ENCODE measurements at regions not wholly inside any gene's neighbourhood (a gene's known extent, or its start where the extent isn't known, plus 50 kb on each side); places are given as distances from the start of the nearest gene placed in this dataset.

DNA sequence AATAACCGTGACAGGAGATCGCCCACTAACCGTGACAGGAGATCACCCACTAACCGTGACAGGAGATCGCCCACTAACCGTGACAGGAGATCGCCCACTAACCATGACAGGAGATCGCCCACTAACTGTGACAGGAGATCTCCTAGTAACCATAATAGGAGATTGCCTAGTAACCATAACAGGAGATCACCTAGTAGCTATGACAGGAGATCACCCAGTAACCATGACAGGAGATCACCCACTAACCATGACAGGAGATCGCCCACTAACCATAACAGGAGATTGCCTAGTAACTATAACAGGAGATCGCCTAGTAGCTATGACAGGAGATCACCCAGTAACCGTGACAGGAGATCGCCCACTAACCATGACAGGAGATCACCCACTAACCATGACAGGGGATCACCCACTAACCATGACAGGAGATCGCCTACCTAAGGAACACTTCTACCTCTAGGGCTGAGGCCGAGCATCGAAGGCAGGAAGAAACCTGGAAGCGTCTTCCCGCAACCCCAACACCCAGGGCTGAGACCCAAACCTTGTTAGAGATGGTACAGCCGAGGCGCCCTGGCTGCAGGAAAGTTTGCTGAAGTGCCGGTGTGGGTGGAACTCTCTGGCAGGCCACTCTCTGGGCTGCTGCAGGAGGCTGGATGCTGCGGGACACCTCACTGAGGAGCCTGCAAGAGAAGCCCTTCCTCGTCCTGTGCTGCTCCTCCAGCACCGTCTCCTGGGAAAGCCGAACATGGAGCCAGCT lies 67.5 kb upstream of the THY1 start:
- DNase-seq (ENCODE audit: low spot score), result no peak

DNA sequence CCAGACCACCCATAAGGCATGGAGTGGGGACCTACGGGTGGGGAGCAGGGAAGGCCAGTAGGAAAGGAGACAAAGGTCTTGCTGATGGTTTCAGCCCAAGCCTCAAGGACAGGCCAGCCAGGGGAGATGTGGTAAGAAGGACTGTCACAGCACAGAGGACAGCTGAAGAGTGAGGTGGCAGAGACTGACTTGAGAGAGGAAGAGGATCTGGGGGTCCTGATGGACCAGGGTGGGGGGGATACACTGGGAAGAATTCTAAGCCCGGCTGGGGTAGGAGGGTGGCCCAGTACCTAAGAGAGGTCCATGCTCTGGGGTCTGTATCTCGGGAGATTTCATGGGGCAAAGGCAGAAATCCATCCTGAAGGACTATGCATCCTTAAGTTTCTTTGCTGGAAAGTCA lies 66.1 kb upstream of the THY1 start:
- DNase-seq (ENCODE audit: low spot score), result no peak

DNA sequence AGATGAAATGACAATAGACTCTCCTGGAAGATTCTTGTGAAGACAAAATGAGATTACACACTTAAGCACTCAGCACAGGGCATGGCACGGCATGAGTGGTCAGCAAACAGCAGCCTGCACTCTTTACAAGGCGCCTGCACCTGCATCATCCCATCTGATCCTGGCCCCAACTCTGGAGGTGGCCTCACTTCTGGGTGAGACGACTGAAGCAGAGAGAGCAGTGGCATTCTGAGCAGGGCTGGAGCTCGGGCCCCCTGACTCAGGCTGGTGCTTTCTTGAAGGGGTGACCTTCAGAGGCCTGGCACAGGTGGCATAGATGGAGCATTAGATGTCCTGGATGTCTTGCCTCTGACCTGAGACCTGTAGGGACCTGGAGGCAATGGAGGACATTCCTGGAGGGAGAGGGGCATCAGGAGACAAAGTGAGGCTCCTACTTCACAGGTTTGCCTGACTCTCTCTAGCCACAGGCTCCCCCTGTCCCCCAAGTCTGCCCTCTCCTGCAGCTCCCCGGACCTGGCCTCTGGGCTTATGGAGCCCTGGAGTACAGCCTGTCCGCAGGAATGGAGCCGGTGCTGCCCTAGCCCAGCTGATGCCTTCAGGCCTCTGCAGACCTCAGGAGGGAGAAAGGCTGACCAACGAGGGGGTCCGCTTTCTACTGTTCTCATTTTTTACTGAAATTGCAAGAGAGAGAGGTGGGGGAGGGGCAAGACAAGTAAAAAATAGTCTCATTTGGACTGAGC lies 65.5 kb upstream of the THY1 start:
- DNase-seq (ENCODE audit: low spot score), result no peak

DNA sequence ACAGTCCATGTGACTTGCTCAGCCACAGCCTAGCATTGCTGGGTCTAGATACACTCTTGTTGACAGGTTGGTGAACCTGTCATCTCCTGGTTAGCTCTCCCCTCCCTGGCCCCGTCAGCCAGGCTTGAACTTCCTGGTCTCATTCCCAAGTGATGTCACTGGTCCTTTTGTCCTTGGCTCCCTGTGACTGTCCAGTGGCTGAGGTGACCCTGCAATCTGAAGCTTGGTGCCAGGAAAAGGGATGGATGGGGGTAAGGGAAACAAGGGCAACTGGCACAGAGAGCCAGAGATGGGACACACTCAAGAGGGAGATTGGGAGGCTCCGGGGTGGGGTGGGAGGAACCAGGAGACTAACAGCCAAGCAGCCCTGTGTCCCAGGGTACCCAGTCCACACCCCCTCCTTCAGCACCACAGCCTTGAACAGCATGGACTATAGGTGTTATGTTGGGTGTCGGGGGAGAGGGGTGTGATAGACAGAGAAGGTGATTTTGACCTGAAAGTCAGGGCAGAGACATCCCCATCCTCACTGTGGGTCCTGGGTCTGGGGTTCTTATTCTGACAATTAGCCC lies 63.8 kb upstream of the THY1 start:
- DNase-seq (ENCODE audit: low spot score), result no peak

DNA sequence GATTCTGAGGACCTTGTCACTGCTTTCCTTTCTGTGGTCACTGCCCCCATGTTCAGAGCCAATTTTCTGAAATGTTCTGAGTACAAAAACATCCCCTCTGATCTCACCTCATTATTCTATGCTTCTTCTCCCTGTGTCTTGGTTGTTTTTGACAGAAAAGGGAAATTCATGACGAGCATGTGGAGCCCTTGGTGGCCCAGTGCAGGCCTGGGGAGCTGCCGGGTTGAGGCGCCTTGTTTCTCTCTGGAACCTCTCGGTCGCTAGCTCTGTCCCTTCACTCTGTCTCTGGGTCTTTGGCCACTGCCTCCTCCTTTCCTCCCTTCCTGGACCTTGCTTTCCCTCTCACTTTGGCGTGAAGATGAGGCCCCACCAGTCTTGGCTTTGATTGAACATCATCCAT lies 63.0 kb upstream of the THY1 start:
- no peak for DNase-seq (ENCODE audit: low spot score)

DNA sequence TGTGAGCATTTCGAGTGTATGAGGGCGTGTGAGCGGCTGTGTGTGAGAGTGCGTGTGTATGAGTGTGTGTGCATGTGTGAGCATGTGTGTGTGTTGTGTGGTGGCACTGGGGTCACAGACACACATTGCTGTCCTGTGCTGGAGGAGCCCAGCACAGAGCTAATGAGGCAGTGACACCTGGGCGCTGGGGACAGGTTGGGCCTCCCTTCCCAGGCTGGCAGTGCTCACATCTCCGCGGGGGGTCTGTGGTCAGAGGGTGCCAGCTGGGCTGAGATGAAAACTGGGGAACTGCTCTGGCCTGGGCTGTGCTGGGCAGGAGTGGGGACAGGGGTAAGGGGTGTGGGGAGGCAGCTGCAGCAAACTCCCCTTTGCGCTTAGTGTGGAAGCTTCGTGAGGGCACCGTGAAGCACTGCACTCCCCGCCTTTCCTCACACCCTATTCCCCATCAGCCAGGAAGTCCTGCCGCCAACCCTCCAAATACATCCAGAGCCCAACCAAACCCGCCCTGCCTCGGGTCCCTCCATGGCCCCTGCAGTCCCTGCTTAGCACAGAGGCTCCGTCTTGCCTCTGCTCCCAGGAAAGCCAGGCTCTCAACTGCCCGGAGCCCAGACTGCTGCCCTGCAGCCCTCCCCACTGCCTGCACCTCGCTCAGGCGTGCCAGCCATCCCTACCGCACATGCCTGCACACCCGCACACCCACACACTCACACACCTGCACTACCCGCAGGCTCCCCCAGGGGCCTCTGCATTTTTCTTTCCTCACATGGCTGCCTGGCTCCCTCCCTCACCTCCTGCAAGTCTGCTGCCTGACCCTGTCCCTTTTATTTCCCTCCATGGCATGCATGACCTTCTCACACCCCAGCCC lies 62.0 kb upstream of the THY1 start:
- DNase-seq (ENCODE audit: low spot score), result no peak

DNA sequence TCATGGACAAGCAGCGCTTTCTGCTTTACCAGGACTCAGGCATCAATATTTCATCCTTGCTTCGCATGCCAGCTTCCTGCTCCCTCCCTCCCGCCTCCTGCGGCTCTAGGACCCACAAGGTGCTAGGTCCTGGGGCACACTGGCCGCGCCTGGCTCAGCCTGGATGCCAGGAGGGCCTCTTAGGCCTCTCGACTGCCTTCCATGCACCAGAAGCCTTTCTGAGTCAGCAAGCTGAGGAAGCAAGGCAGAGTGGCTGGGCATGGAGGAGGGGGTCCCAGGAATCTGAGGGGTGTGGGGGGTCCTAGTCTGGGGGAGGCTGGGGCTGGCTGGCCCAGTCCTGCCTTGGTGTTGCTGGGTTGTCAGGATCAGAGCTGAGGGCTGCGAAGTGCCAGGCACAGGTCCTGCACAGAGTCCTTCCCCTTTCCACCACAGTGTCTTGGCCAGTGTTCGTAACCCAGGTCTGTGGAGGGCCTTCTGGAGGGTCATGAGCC lies 61.0 kb upstream of the THY1 start:
- no peak for DNase-seq (ENCODE audit: low spot score)

DNA sequence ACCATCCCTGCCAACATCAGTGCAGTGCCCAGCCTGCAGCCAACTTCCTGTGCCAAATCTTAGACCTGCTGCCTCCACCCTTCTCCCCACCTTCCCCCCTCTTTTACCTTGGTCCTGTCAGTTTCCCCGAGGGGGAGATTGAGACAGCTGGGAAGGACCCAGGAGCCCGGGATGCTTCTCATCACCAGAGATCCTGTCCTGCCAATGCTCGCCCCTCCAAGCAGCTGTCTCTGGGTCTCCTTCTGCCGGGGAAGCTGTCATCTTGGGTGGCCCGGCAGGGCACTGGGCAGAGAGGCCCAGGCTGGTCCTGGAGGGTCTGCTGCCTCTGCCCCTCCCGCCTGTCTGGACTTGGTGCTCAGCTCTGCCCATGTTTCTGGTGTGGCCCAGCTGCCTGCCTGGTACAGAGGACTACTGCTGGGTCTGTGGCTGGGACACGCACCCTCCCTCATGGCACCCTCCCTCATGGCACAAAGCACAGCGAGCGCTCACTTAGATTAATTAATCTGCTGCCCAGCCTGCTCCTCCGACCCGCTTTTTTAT lies 60.4 kb upstream of the THY1 start:
- DNase-seq (ENCODE audit: low spot score), result no peak

DNA sequence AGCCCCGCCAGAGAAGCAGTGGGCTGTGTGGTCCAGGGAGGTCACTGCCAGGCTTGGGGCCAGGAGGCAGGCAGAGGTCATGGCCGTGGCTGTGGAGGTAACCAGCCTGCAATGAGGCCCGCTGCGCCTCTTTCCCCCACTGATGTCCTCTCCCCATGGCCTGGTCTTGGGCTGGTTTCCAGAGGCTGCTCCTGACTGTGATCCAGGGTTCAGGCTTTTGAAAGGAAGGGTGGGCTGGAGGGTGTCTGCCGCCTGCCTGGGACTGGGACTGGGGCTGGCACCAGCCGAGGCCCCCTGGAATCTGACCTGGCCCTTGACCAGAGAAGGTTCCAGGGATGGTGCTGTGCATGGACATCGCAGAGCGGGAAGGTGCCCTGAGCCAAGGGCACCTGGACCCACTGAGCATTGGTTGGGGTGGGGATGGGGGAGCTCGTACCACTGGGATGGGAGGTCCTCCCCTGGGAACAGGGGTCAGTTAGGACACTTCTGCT lies 59.6 kb upstream of the THY1 start:
- DNase-seq (ENCODE audit: low spot score), result no peak

DNA sequence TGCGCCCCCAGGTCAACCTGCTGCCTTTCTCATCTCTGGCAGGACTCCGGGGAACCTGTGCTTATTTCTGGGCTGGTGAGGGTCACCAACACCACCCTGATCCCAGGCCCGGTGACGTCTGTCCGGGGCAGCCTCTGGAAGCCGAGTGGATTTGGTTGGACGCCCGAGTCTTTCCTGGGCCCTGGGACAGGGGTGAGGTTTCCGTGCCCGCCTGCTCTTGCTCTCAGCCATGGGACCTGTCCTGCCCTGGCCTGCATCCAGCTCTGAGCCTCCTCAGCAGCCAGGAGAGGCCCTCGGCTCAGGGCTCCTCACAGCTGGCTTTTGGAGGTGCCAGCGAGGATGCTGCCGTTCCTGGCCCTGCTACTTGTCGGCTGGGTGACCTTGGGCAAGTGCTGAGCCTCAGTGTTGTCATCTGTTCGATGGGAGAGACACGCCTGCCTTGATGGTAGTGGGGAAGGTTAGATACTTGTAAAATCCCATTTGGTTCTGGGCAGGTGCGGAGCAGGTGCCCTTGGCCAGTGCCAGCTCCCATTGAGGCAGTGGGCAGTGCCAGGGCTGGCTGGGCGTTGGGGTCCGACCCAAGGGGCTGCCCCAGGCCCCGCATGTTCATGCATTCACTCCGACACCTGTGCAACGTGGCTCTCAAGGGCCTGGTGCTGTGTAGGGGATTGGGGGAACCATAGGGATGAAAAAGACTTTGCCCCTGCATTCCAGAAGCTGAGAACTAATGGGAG lies 58.9 kb upstream of the THY1 start:
- DNase-seq (ENCODE audit: low spot score), result no peak

DNA sequence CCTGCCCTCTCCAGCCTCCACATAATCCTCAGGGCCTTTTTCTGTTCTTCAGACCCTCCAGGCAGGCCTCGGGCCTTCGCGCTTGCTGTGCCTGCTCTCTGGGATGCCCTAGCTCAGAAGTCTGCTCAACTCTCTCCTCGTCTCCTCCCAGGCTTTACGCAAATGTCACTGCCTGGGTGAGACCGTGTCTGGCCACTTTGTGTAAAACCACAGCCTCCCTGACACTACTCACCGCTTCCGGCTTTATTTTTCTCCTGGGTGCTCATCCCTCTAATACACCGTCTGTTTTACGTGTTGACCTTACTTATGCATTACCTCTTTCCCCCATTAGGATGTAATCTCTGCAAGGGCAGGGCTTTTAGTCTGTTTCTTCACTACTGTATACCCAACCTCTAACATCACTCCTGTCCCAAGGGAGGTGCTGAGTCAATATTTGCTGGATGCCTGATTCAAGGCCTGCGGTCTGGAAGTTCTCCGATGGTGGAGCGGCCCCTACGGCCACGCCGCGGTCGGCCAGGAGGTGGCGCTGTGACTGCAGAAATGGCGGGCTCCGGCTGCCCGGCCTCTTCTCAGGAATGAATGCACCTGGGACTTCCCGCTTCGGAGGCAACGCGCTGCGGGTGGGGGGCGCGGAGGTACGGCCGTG lies 58.2 kb upstream of the THY1 start:
- peak; percentile 71 for DNase-seq (ENCODE audit: low spot score)

DNA sequence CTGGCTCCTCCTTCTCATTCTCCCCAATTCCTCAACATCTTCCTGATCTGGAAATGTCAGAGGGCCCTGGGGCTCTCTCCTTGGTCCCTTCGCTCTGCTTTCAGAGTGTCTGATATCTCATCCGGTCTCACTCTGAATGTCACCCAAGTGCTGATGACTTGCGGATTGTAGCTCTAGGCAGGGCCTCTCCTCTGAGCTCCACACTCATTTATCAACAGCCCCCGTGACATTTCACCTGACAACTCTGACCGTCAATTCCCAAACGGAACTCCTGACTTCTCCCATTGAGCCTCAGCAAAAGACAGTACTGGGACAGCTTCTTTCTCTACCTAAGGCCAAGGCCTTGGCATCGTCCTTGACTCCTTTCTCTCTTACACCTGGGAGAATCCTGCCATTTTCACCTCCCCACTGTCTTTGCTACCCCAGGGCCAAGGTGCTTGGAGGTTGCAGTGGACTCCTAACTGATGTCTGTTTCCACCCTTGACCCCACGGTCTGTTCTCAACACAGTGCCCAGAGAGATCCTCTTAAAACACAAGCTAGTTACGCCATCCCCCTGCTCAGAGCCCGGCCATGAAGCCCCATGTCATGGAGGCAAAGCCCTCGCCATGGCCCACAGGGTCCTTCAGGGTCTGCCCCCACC lies 57.5 kb upstream of the THY1 start:
- no peak for DNase-seq (ENCODE audit: low spot score)

DNA sequence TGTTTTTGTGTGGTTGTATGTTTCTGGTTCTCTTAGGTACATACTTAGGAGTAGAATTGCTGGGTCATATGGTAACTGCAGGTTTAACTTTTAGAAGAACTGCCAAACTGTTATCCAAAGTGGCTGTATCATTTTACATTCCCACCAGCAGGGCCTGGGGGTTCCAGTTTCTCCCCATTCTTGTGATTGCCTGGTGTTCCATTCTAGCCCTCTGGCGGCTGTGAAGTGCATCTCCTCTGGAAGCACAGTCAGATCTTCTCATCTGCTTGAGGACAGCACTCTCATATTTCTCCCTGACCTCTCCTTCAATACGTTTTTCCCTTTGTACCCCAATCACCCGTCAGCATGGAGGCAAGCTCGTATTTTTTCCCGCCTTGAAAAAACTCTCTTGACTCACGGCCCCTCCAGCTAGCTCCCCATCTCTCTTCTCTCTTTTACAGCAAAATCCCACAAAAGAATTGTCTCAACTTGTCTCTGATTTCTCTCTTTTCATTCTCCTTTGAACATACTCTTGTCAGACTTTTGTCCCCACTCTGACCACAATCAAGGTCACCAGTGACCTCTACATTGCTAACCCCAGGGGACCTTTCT lies 56.8 kb upstream of the THY1 start:
- DNase-seq (ENCODE audit: low spot score), result no peak

DNA sequence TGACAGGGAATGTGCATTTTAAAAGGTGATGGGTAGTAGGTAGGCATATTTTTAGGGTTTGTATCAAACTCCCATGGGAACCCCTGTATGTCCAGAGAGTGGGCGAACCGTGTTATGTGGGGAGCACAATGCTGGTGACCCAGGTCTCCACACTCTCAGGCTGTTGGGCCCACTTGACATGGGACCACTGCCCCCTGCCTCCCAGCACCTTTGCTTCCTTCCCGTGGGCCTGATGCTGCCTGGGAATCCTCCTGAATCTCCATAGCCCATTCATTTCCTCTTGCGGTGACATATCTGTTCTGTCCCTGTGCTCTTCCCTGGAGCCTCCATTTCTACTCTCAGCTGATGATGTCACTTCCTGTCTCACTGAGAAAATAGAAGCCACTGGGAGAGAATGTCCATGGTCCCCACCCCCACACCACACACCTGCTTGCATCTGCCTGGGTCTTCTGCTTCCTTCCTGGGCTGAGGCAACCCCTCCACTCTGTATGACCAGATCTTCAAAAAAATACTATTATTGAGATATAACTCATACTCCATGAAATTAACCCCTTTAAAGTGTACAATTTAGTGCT lies 55.8 kb upstream of the THY1 start:
- no peak for DNase-seq (ENCODE audit: low spot score)

DNA sequence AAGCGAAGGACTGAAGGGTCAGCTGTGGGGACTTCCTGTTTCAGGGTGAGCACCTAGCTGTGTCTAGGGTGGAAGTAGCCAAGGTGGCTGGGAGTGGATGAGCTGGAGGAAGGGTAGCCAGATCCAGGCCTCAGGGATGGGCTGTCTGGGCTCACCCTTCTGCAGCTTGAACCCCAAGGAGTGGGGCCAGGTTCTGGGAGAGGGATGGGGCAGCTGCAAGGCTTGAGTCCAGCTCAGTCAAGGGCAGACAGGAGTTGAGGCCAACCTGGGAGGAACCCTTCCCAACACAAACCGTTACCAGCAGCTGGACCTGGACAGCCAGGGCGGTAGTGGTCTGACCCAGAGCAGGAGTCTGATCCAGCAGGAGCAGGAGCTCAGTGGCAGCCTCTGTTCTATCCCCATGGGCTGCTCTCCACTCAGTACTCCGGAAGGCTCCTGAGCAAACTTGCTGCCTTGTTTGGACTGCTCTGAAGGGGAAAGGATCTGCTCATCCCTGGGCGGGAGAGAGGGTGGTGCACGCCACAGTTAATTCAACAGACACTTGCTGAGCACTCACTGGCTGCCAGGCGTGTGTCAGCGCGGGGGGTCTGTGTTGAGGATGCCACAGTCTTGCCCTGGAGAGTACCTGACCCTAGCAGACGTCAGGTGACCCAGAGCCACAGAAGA lies 53.8 kb upstream of the THY1 start:
- DNase-seq (ENCODE audit: low spot score), result no peak

DNA sequence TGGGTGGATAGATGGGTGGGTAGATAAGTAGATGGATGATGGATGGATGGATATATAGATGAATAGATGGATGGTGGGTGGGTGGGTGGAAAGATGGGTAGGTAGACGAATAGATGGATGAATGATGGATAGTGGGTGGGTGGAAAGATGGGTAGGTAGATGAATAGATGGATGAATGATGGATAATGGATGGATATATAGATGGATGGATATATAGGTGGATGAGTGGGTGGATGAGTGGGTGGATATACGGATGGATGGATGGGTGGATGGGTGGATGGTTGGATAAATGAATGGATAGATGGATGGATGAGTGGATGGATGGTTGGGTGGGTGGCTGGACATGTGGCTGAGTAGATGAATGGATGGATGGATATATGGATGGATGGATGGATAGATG lies 53.1 kb upstream of the THY1 start:
- no peak for DNase-seq (ENCODE audit: low spot score)

DNA sequence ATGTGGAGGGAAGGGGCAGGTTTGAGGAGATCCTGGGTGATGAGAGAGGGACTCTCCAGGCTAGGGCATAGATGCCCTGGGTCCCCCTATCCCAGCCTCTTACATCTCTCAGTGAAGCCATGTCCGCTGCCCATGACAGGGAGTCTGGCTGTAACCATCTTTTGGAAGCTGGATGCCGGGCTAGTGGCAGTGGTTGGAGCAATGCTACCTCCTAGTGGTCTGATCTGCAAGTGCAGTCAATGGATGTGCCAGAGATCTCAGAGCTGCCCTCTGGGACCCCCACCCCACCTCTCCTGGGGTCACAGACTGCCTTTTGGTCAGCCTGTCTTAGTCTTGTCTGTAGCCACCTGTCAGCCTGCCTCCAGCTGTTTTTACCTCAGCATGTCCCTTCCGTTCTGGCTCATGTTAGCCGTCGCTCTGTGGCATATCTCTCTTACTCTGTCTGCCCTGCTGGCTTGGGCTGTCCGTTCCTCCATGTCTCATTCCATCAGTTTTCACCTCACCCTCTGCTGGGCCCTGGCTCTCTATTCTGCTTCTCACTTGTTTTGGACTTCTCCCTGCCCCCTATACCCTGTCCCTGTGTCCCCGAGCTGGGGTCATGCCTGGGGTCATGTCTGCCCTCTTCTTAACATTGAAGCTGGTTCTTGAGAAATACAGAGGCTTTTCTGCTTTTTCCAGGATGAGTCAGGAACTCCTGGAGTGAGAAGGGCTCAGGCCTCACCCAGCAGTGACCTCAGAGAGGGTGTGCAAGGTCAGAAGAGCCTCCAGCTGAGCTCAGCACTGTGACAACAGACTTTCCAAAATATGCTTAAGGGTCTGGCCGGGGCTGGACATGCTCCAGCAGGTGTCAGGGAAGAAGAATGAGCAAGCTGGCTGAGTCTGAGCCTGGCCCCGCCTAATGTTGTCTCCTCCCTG lies 52.0 kb upstream of the THY1 start:
- DNase-seq (ENCODE audit: low spot score), result peak; percentile 63
